ENCODE measurements at regions not wholly inside any gene's neighbourhood (a gene's known extent, or its start where the extent isn't known, plus 50 kb on each side); places are given as distances from the start of the nearest gene placed in this dataset.
"Not testable (repeated sequence)": the region's sequence is repeated elsewhere in the genome, so short reads cannot be mapped to it uniquely, and the experiment has no call there.

- DNase-seq, result no peak
Observed at GRCh38 chr1:90346349-90346748, 351.4 kb downstream of the ZNF326 start.

- no peak for DNase-seq
Observed at GRCh38 chr1:90344963-90345730, 350.2 kb downstream of the ZNF326 start.

- DNase-seq, result no peak
Observed at GRCh38 chr1:90341516-90341915, 346.6 kb downstream of the ZNF326 start.

- no peak for DNase-seq
Observed at GRCh38 chr1:90340606-90341005, 345.7 kb downstream of the ZNF326 start.

- no peak for DNase-seq
Observed at GRCh38 chr1:90339811-90340210, 344.9 kb downstream of the ZNF326 start.

GRCh38 chr1:90336552-90337324 is 341.8 kb downstream of the ZNF326 start:
- DNase-seq, result no peak

GRCh38 chr1:90335558-90335957 is 340.6 kb downstream of the ZNF326 start:
- no peak for DNase-seq

- no peak for DNase-seq
Observed at GRCh38 chr1:90334137-90334536, 339.2 kb downstream of the ZNF326 start.

- DNase-seq, result no peak
Observed at GRCh38 chr1:90325168-90325567, 330.3 kb downstream of the ZNF326 start.

- DNase-seq, result no peak
Observed at GRCh38 chr1:90322186-90322585, 327.3 kb downstream of the ZNF326 start.

GRCh38 chr1:90319918-90320317 is 325.0 kb downstream of the ZNF326 start:
- DNase-seq, result no peak

- DNase-seq, result no peak
Observed at GRCh38 chr1:90318431-90318830, 323.5 kb downstream of the ZNF326 start.

GRCh38 chr1:90317628-90318027 is 322.7 kb downstream of the ZNF326 start:
- DNase-seq, result no peak

- no peak for DNase-seq
Observed at GRCh38 chr1:90314533-90314932, 319.6 kb downstream of the ZNF326 start.

GRCh38 chr1:90313778-90314177 is 318.9 kb downstream of the ZNF326 start:
- peak; percentile 71 for DNase-seq

GRCh38 chr1:90309806-90310205 is 314.9 kb downstream of the ZNF326 start:
- no peak for DNase-seq

- no peak for DNase-seq
Observed at GRCh38 chr1:90308421-90308820, 313.5 kb downstream of the ZNF326 start.

GRCh38 chr1:90305577-90305976 is 310.7 kb downstream of the ZNF326 start:
- DNase-seq, result no peak

GRCh38 chr1:90296327-90296726 is 301.4 kb downstream of the ZNF326 start:
- DNase-seq, result no peak

- DNase-seq, result no peak
Observed at GRCh38 chr1:90295534-90295933, 300.6 kb downstream of the ZNF326 start.

- DNase-seq, result no peak
Observed at GRCh38 chr1:90291431-90292216, 296.7 kb downstream of the ZNF326 start.

- no peak for DNase-seq
Observed at GRCh38 chr1:90282811-90283210, 287.9 kb downstream of the ZNF326 start.

GRCh38 chr1:90281886-90282285 is 287.0 kb downstream of the ZNF326 start:
- DNase-seq, result not testable (repeated sequence)

- no peak for DNase-seq
Observed at GRCh38 chr1:90277270-90277669, 282.4 kb downstream of the ZNF326 start.
